Gastrocnemius medialis (tissue), 4 donors: ENCODE measurements at regions not wholly inside any gene's neighbourhood (a gene's known extent, or its start where the extent isn't known, plus 50 kb on each side); places are given as distances from the start of the nearest gene placed in this dataset.

Source experiments
- ATAC-seq, 2 donors: fragments of 150-250 bp; one replicate each; pipeline ENCODE4 v1.9.1; 2016
- DNase-seq, 2 donors: peaks; one replicate each; pipeline ENCODE4 v3.0.0-alpha.2; 2019
- H3K27ac ChIP-seq, 4 donors: fragments of 200-600 bp; sonication (generic); 1 replicate in 1 of 4; 2 replicates in 3 of 4; pipeline ENCODE4 v1.5.1; 2016 to 2018; ENCODE audit warnings: mild to moderate bottlenecking in 2 of 4, moderate library complexity in 1 of 4
- H3K27me3 ChIP-seq, 3 donors: fragments of 200-600 bp; sonication (generic) in 2 of 3; 1 replicate in 1 of 3; 2 replicates in 2 of 3; pipeline versions ENCODE4 v1.5.1 to v1.6.0; 2016 to 2019; ENCODE audit warnings: mild to moderate bottlenecking in 1 of 3, moderate library complexity in 1 of 3
- H3K36me3 ChIP-seq, 2 donors: fragments of 200-600 bp; sonication (generic) in 1 of 2; one replicate each; pipeline ENCODE4 v1.5.1; 2017 to 2018
- H3K4me1 ChIP-seq, 2 donors: fragments of 200-600 bp; sonication (generic) in 1 of 2; one replicate each; pipeline ENCODE4 v1.5.1; 2016 to 2017; ENCODE audit warnings: mild to moderate bottlenecking in 2 of 2
- H3K4me3 ChIP-seq, 4 donors: fragments of 200-600 bp; sonication (generic) in 3 of 4; 1 replicate in 1 of 4; 2 replicates in 3 of 4; pipeline ENCODE4 v1.5.1; 2016 to 2019; ENCODE audit warnings: mild to moderate bottlenecking in 2 of 4
- H3K9me3 ChIP-seq, 3 donors: fragments of 200-600 bp; sonication (generic) in 2 of 3; 1 replicate in 1 of 3; 2 replicates in 2 of 3; pipeline ENCODE4 v1.5.1; 2016 to 2019
- CTCF ChIP-seq, 5 experiments: fragments of 450-650 bp in 3 of 5; fragments of 200-600 bp in 2 of 5; sonication (generic) in 2 of 5; IDR thresholded peaks in 4 of 5; conservative IDR thresholded peaks in 1 of 5; 1 replicate in 4 of 5; 2 replicates in 1 of 5; pipeline ENCODE4 v1.5.1; 2016 to 2019; ENCODE audit warnings: antibody characterized with exemption in 5 of 5, mild to moderate bottlenecking in 3 of 5, moderate library complexity in 3 of 5
- POLR2A ChIP-seq, 2 donors: fragments of 450-650 bp; IDR thresholded peaks; one replicate each; pipeline ENCODE4 v1.6.1; 2017; ENCODE audit warnings: antibody characterized with exemption in 2 of 2, mild to moderate bottlenecking in 2 of 2, moderate library complexity in 2 of 2
- in situ Hi-C, 4 donors: fragments of 200-750 bp; cut with MboI; loops; one replicate each; pipeline versions ENCODE4 v1.15.0 to v1.8.0; 2017; ENCODE audit warnings: low sequenced_read_pairs in 4 of 4
- intact Hi-C: fragments of 100-400 bp; cut with DNase I; formaldehyde crosslinking; loops from one replicate; pipeline ENCODE4 v1.15.1; 2023; ENCODE audit warnings: low total_unique reads

GRCh38 chr2:138104071-138104470 is 139.8 kb downstream of the HNMT start:
- H3K4me1 ChIP-seq = no peaks in the 10 kb centered on the region
- ATAC-seq (no peak), DNase-seq (no peak)
- no peaks in the 10 kb centered on the region for H3K9me3 ChIP-seq
- intact Hi-C loops (no loop called here), in situ Hi-C loops (no loop called here)
- H3K27me3 ChIP-seq = no peaks in the 10 kb centered on the region
- H3K4me3 ChIP-seq = no peak overlapping the region
- H3K36me3 ChIP-seq = no peaks in the 10 kb centered on the region
- H3K27ac ChIP-seq = no peak overlapping the region
- TF ChIP-seq CTCF (IDR thresholded peaks at IDR 0.05 in 4 of 5, conservative IDR thresholded peaks at IDR 0.05 in 1 of 5) = no peak
- no peak for TF ChIP-seq POLR2A (IDR thresholded peaks at IDR 0.05)

- intact Hi-C loops = no loop called here
- ATAC-seq = no peak
- in situ Hi-C loops = no loop called here
- Histone ChIP-seq H3K27ac (no peak overlapping the region), H3K4me3 (no peak overlapping the region), H3K27me3 (no peaks in the 10 kb centered on the region), H3K36me3 (no peaks in the 10 kb centered on the region), H3K9me3 (no peaks in the 10 kb centered on the region), H3K4me1 (no peaks in the 10 kb centered on the region)
- TF ChIP-seq CTCF (IDR thresholded peaks at IDR 0.05 in 4 of 5, conservative IDR thresholded peaks at IDR 0.05 in 1 of 5) (no peak), POLR2A (IDR thresholded peaks at IDR 0.05) (no peak)
- no peak for DNase-seq
These were observed 141.1 kb downstream of the HNMT start for GRCh38 chr2:138105358-138105757.

- in situ Hi-C loops = no loop called here
These were observed 142.3 kb downstream of the HNMT start for GRCh38 chr2:138106606-138107005.

GRCh38 chr2:138107288-138107687 is 143.0 kb downstream of the HNMT start:
- Histone ChIP-seq H3K36me3 (no peaks in the 10 kb centered on the region), H3K4me3 (no peak overlapping the region), H3K27me3 (no peaks in the 10 kb centered on the region), H3K4me1 (no peaks in the 10 kb centered on the region), H3K9me3 (no peaks in the 10 kb centered on the region), H3K27ac (no peak overlapping the region)
- TF ChIP-seq POLR2A (IDR thresholded peaks at IDR 0.05) = no peak
- TF ChIP-seq CTCF (IDR thresholded peaks at IDR 0.05 in 4 of 5, conservative IDR thresholded peaks at IDR 0.05 in 1 of 5) = no peak
- DNase-seq (no peak), ATAC-seq (no peak)
- in situ Hi-C loops (no loop called here), intact Hi-C loops (no loop called here)

More at GRCh38 chr2:138106606-138107005, 142.3 kb downstream of the HNMT start:
- TF ChIP-seq CTCF (IDR thresholded peaks at IDR 0.05 in 4 of 5, conservative IDR thresholded peaks at IDR 0.05 in 1 of 5) (no peak), POLR2A (IDR thresholded peaks at IDR 0.05) (no peak)
- Histone ChIP-seq H3K9me3 (no peaks in the 10 kb centered on the region), H3K4me1 (no peaks in the 10 kb centered on the region), H3K36me3 (no peaks in the 10 kb centered on the region), H3K4me3 (no peak overlapping the region), H3K27ac (no peak overlapping the region), H3K27me3 (no peaks in the 10 kb centered on the region)
- intact Hi-C loops = no loop called here
- DNase-seq (no peak), ATAC-seq (no peak)

GRCh38 chr2:138110453-138111083 is 146.3 kb downstream of the HNMT start:
- H3K36me3 ChIP-seq = no peaks in the 10 kb centered on the region
- DNase-seq (no peak), ATAC-seq (no peak)
- no peaks in the 10 kb centered on the region for H3K9me3 ChIP-seq
- in situ Hi-C loops (no loop called here), intact Hi-C loops (no loop called here)
- H3K27me3 ChIP-seq = no peaks in the 10 kb centered on the region
- H3K4me3 ChIP-seq = no peak overlapping the region
- no peaks in the 10 kb centered on the region for H3K4me1 ChIP-seq
- no peak for TF ChIP-seq POLR2A (IDR thresholded peaks at IDR 0.05)
- no peak for TF ChIP-seq CTCF (IDR thresholded peaks at IDR 0.05 in 4 of 5, conservative IDR thresholded peaks at IDR 0.05 in 1 of 5)
- no peak overlapping the region for H3K27ac ChIP-seq
